HEK293 (cell line): ENCODE measurements at regions not wholly inside any gene's neighbourhood (a gene's known extent, or its start where the extent isn't known, plus 50 kb on each side); places are given as distances from the start of the nearest gene placed in this dataset.

ENCODE experiments used
- CTCF ChIA-PET: fragments of 350-600 bp; formaldehyde crosslinking; extraction: SDS; loops from one replicate; lab custom pipeline; 2021; ENCODE audit warnings: antibody characterized with exemption; lab: Yijun Ruan, JAX
- POLR2A ChIA-PET: fragments of 300-600 bp; formaldehyde crosslinking; extraction: SDS; loops from one replicate; lab custom pipeline; 2020; ENCODE audit warnings: antibody characterized with exemption, inconsistent platforms; lab: Yijun Ruan, JAX
- H3K27ac ChIP-seq: fragments of 200-500 bp; sonication (Bioruptor generic); 2 replicates; pipeline ENCODE4 v1.5.1; 2014; ENCODE audit warnings: low read depth, low read length, control low read depth, inconsistent platforms; ENCODE audit errors: extremely low read depth
- H3K36me3 ChIP-seq, 2 experiments: fragments of 200-500 bp in 1 of 2; sonication (Bioruptor generic) in 1 of 2; 1 replicate in 1 of 2; 2 replicates in 1 of 2; pipeline ENCODE4 v1.5.1; 2014 to 2017; ENCODE audit warnings: inconsistent platforms in 2 of 2, low read length in 2 of 2; ENCODE audit not compliant: control insufficient read depth in 2 of 2, insufficient read depth in 1 of 2
- H3K4me1 ChIP-seq: fragments of 200-500 bp; sonication (Bioruptor generic); 2 replicates; pipeline ENCODE4 v1.5.1; 2014; ENCODE audit warnings: mild to moderate bottlenecking, low read length, inconsistent platforms; ENCODE audit not compliant: control insufficient read depth, insufficient read depth
- H3K4me3 ChIP-seq: 2 replicates; pipeline ENCODE4 v1.5.1; 2011; ENCODE audit warnings: low read depth, mild to moderate bottlenecking, control low read depth, low read length, moderate library complexity
- H3K9me3 ChIP-seq: fragments of 200-500 bp; sonication (Bioruptor generic); 2 replicates; pipeline ENCODE4 v1.5.1; 2014; ENCODE audit warnings: low read depth, low read length, inconsistent platforms; ENCODE audit not compliant: control insufficient read depth, insufficient read depth
- SETDB1 ChIP-seq: IDR thresholded peaks from one replicate; pipeline ENCODE4 v1.6.1; 2017; ENCODE audit warnings: mild to moderate bottlenecking, low read length, moderate library complexity, mixed read lengths; ENCODE audit not compliant: insufficient read length
- ZBTB1 ChIP-seq: fragments of 450-650 bp; formaldehyde crosslinking; IDR thresholded peaks from 2 replicates; pipeline ENCODE4 v1.5.1; 2016; ENCODE audit warnings: missing biosample characterization, missing genetic modification characterization
- ZBTB17 ChIP-seq: fragments of 450-650 bp; formaldehyde crosslinking; IDR thresholded peaks from 2 replicates; pipeline ENCODE4 v1.5.1; 2016; ENCODE audit warnings: missing biosample characterization, missing genetic modification characterization
- ZBTB20 ChIP-seq: fragments of 450-650 bp; formaldehyde crosslinking; IDR thresholded peaks from 2 replicates; pipeline ENCODE4 v1.5.1; 2016; ENCODE audit warnings: missing biosample characterization, missing genetic modification characterization
- ZNF19 ChIP-seq: fragments of 450-650 bp; formaldehyde crosslinking; IDR thresholded peaks from 2 replicates; pipeline ENCODE4; 2016; ENCODE audit warnings: missing biosample characterization, missing genetic modification characterization, low read depth
- ZNF274 ChIP-seq, 2 experiments: fragments of 200-500 bp in 1 of 2; fragments of 450-650 bp in 1 of 2; sonication (Bioruptor generic) in 1 of 2; formaldehyde crosslinking in 1 of 2; IDR thresholded peaks; 2 replicates each; pipeline versions ENCODE4 v1.5.1 to v1.6.1; 2014 to 2016; ENCODE audit warnings: borderline replicate concordance in 1 of 2, inconsistent platforms in 1 of 2, low read length in 1 of 2, missing biosample characterization in 1 of 2, missing genetic modification characterization in 1 of 2
- ZNF335 ChIP-seq: fragments of 450-650 bp; formaldehyde crosslinking; conservative IDR thresholded peaks from 2 replicates; pipeline ENCODE4 v1.5.1; 2016; ENCODE audit warnings: missing biosample characterization, missing genetic modification characterization
- ZNF416 ChIP-seq: fragments of 450-650 bp; formaldehyde crosslinking; IDR thresholded peaks from 2 replicates; pipeline ENCODE4 v1.5.1; 2016; ENCODE audit warnings: missing biosample characterization, missing genetic modification characterization
- ZNF423 ChIP-seq: fragments of 450-650 bp; formaldehyde crosslinking; IDR thresholded peaks from 2 replicates; pipeline ENCODE4 v1.5.1; 2016; ENCODE audit warnings: missing biosample characterization, missing genetic modification characterization
- ZNF510 ChIP-seq: fragments of 450-650 bp; formaldehyde crosslinking; IDR thresholded peaks from 2 replicates; pipeline ENCODE4 v1.5.1; 2018; ENCODE audit warnings: mild to moderate bottlenecking, missing genetic modification characterization, missing biosample characterization; ENCODE audit not compliant: insufficient replicate concordance
- ZNF549 ChIP-seq: fragments of 450-650 bp; IDR thresholded peaks from 2 replicates; pipeline ENCODE4 v1.5.1; 2018; ENCODE audit warnings: missing biosample characterization, missing genetic modification characterization, mild to moderate bottlenecking, inconsistent platforms, moderate library complexity
- ZNF660 ChIP-seq: fragments of 450-650 bp; IDR thresholded peaks from 2 replicates; pipeline ENCODE4 v1.5.1; 2018; ENCODE audit warnings: missing biosample characterization, mild to moderate bottlenecking, missing genetic modification characterization
- ZNF670 ChIP-seq: fragments of 450-650 bp; formaldehyde crosslinking; IDR thresholded peaks from 2 replicates; pipeline ENCODE4 v1.5.1; 2016; ENCODE audit warnings: missing biosample characterization, missing genetic modification characterization, low read depth
- ZSCAN16 ChIP-seq: fragments of 450-650 bp; formaldehyde crosslinking; IDR thresholded peaks from 2 replicates; pipeline ENCODE4 v1.5.1; 2016; ENCODE audit warnings: missing biosample characterization, missing genetic modification characterization
- TF ChIP-seq, protein P1 (sequence below): fragments of 450-650 bp; formaldehyde crosslinking; IDR thresholded peaks from 2 replicates; pipeline ENCODE4 v1.5.1; 2017; ENCODE audit warnings: missing biosample characterization, missing genetic modification characterization
- TF ChIP-seq, protein P2 (sequence below): fragments of 450-650 bp; formaldehyde crosslinking; IDR thresholded peaks from 2 replicates; pipeline ENCODE4; 2016; ENCODE audit warnings: missing biosample characterization, missing genetic modification characterization
- TF ChIP-seq, protein P3 (sequence below): fragments of 450-650 bp; formaldehyde crosslinking; conservative IDR thresholded peaks from 2 replicates; pipeline ENCODE4 v1.5.1; 2016; ENCODE audit warnings: low read depth, missing biosample characterization, missing genetic modification characterization

DNA sequence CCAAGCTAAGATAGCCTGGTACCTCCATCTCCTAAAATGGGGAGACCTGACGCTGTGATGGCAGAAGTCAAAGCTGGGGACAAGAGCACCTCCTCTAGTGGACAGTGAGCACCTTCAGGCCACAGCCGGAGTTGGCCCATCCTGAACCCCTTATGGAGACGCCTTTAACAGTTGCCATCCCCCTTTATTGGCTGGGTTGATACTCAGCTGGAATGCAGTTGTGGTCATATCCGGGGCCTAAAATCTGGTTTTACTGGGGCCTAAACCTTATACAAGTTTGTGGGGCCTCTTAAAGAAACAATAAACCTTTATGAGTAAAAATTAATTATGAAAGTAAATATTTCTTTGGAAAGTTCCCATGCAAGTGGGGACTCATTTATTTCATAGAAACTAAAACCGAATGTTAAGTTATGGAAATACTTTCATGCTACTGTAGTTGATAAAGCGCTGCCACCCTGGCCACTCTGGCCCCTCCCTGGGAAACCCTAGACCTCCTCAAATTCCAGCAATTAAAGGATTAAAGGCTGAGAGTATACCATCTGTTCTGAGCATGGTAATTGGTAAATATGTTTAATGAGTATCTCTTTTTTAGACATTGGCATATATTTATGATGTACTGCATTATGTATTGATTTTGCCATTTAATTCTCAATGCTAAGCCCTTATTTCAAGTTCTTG, 95.1 kb upstream of the SASH1 start:
- Histone ChIP-seq H3K36me3 (no peaks in the 10 kb centered on the region), H3K27ac (no peak overlapping the region), H3K4me1 (peaks cover 8% of the 10 kb centered on the region; the same call in 1 of the 2 replicates), H3K9me3 (no peaks in the 10 kb centered on the region), H3K4me3 (no peak overlapping the region)
- CTCF ChIA-PET, result interaction anchor here (0.9 to 4.4 kb wide), 4 partner anchors 67 to 741 kb away, joined by 3 to 19 read pairs (median 3); no protein-coding TSS in a partner anchor
- TF ChIP-seq ZNF274 (IDR thresholded peaks at IDR 0.05; ENCODE audit: low read length) (no peak), ZNF274 (tag by site-specific recombination; IDR thresholded peaks at IDR 0.05; ENCODE audit: borderline replicate concordance) (no peak), ZNF670 (tag by site-specific recombination) (no peak), ZNF335 (tag by site-specific recombination) (no peak), ZSCAN16 (no peak), ZNF549 (tag by site-specific recombination) (no peak), SETDB1 (no peak)
- TF ChIP-seq, protein P1, sequence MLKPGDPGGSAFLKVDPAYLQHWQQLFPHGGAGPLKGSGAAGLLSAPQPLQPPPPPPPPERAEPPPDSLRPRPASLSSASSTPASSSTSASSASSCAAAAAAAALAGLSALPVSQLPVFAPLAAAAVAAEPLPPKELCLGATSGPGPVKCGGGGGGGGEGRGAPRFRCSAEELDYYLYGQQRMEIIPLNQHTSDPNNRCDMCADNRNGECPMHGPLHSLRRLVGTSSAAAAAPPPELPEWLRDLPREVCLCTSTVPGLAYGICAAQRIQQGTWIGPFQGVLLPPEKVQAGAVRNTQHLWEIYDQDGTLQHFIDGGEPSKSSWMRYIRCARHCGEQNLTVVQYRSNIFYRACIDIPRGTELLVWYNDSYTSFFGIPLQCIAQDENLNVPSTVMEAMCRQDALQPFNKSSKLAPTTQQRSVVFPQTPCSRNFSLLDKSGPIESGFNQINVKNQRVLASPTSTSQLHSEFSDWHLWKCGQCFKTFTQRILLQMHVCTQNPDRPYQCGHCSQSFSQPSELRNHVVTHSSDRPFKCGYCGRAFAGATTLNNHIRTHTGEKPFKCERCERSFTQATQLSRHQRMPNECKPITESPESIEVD (tag by site-specific recombination), result peak; percentile 57
- TF ChIP-seq, protein P2, sequence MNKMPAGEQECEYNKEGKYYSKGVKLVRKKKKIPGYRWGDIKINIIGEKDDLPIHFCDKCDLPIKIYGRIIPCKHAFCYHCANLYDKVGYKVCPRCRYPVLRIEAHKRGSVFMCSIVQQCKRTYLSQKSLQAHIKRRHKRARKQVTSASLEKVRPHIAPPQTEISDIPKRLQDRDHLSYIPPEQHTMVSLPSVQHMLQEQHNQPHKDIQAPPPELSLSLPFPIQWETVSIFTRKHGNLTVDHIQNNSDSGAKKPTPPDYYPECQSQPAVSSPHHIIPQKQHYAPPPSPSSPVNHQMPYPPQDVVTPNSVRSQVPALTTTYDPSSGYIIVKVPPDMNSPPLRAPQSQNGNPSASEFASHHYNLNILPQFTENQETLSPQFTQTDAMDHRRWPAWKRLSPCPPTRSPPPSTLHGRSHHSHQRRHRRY (tag by site-specific recombination), result no peak
- POLR2A ChIA-PET, result no interaction called here

DNA sequence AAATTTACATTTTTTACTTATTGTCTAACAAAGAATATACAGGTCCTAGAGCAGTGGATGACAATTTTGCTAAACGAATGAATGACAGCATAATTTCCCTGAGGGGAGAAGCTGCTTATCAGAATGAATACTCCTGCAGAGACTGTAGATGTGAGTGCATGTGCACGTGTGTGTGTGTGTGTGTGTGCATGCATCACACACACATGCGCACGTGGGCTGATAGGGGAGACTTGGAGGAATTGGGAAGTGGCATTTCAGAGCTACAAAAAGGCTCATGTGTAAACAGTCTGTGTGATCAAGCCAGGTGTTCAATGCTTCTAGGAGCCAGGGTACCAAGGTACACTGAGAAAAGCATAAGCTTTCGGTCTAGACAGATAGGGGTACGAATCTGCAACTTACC, 93.5 kb upstream of the SASH1 start:
- ChIA-PET CTCF (interaction anchor here (0.6 to 4.4 kb wide), 5 partner anchors 26 to 216 kb away, joined by 3 to 19 read pairs (median 3); no protein-coding TSS in a partner anchor), POLR2A (no interaction called here)
- no peak overlapping the region for H3K4me3 ChIP-seq
- no peaks in the 10 kb centered on the region for H3K36me3 ChIP-seq
- H3K27ac ChIP-seq, result no peak overlapping the region
- H3K9me3 ChIP-seq, result no peaks in the 10 kb centered on the region
- H3K4me1 ChIP-seq, result peaks cover 8% of the 10 kb centered on the region; the same call in 1 of the 2 replicates
- no peak for TF ChIP-seq ZNF416 (tag by site-specific recombination)
- TF ChIP-seq ZNF660 (tag by site-specific recombination), result no peak
- no peak for TF ChIP-seq ZBTB17
- TF ChIP-seq ZBTB1 (tag by site-specific recombination), result no peak
- TF ChIP-seq ZNF423, result no peak
- TF ChIP-seq, protein P3, sequence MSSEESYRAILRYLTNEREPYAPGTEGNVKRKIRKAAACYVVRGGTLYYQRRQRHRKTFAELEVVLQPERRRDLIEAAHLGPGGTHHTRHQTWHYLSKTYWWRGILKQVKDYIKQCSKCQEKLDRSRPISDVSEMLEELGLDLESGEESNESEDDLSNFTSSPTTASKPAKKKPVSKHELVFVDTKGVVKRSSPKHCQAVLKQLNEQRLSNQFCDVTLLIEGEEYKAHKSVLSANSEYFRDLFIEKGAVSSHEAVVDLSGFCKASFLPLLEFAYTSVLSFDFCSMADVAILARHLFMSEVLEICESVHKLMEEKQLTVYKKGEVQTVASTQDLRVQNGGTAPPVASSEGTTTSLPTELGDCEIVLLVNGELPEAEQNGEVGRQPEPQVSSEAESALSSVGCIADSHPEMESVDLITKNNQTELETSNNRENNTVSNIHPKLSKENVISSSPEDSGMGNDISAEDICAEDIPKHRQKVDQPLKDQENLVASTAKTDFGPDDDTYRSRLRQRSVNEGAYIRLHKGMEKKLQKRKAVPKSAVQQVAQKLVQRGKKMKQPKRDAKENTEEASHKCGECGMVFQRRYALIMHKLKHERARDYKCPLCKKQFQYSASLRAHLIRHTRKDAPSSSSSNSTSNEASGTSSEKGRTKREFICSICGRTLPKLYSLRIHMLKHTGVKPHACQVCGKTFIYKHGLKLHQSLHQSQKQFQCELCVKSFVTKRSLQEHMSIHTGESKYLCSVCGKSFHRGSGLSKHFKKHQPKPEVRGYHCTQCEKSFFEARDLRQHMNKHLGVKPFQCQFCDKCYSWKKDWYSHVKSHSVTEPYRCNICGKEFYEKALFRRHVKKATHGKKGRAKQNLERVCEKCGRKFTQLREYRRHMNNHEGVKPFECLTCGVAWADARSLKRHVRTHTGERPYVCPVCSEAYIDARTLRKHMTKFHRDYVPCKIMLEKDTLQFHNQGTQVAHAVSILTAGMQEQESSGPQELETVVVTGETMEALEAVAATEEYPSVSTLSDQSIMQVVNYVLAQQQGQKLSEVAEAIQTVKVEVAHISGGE (tag by site-specific recombination), result no peak
- no peak for TF ChIP-seq ZBTB20
- no peak for TF ChIP-seq ZNF510 (tag by site-specific recombination)
- no peak for TF ChIP-seq ZNF19 (tag by site-specific recombination)
